Natural killer cell (primary cell): ENCODE measurements at regions not wholly inside any gene's neighbourhood (a gene's known extent, or its start where the extent isn't known, plus 50 kb on each side); places are given as distances from the start of the nearest gene placed in this dataset.

ENCODE experiments used
- ATAC-seq, 3 donors: fragments of 150-1000 bp in 2 of 3; fragments of 200-7000 bp in 1 of 3; cut with Tn5 transposase; 1 replicate in 1 of 3; 2 replicates in 2 of 3; pipeline ENCODE4 v1.10.0; 2021; ENCODE audit warnings: mild to moderate bottlenecking in 2 of 3, moderate library complexity in 2 of 3
- DNase-seq, 2 donors: peaks; one replicate each; pipeline versions ENCODE4 v3.0.0 to v3.0.0-alpha.2; 2013 to 2021; ENCODE audit warnings: mixed read lengths in 1 of 2
- H3K27ac ChIP-seq: one replicate; pipeline ENCODE4 v1.5.1; 2013; ENCODE audit warnings: mild to moderate bottlenecking, low read length
- H3K27me3 ChIP-seq: one replicate; pipeline ENCODE4 v1.6.1; 2013; ENCODE audit warnings: low read length; ENCODE audit not compliant: control insufficient read depth, insufficient read depth
- H3K36me3 ChIP-seq: one replicate; pipeline ENCODE4 v1.6.1; 2013; ENCODE audit warnings: low read length; ENCODE audit not compliant: control insufficient read depth, insufficient read depth
- H3K4me1 ChIP-seq: one replicate; pipeline ENCODE4 v1.6.1; 2013; ENCODE audit warnings: low read length; ENCODE audit not compliant: control insufficient read depth, insufficient read depth
- H3K4me3 ChIP-seq: one replicate; pipeline ENCODE4 v1.5.1; 2013; ENCODE audit warnings: low read length
- H3K9me3 ChIP-seq: one replicate; pipeline ENCODE4 v1.6.1; 2013; ENCODE audit warnings: low read length; ENCODE audit not compliant: control insufficient read depth, insufficient read depth
- H3K27ac Mint-ChIP-seq, 2 donors: one replicate each; pipeline ENCODE4 v1.8.0; 2022; ENCODE audit warnings: mild to moderate bottlenecking in 2 of 2, mixed read lengths in 2 of 2, moderate library complexity in 1 of 2
- H3K27me3 Mint-ChIP-seq, 2 donors: one replicate each; pipeline ENCODE4 v1.8.0; 2022; ENCODE audit warnings: low read depth in 2 of 2, mixed read lengths in 2 of 2
- H3K36me3 Mint-ChIP-seq: one replicate; pipeline ENCODE4 v1.8.0; 2022; ENCODE audit warnings: mixed read lengths
- H3K4me1 Mint-ChIP-seq, 2 donors: one replicate each; pipeline ENCODE4 v1.8.0; 2022; ENCODE audit warnings: mixed read lengths in 2 of 2
- H3K4me3 Mint-ChIP-seq: one replicate; pipeline ENCODE4 v1.8.0; 2022; ENCODE audit warnings: mild to moderate bottlenecking, moderate library complexity, mixed read lengths
- H3K9me3 Mint-ChIP-seq, 2 donors: one replicate each; pipeline ENCODE4 v1.8.0; 2022; ENCODE audit warnings: mixed read lengths in 2 of 2
- WGBS: methylation state at CpG from one replicate; pipeline ENCODE4 v1.1.7; 2013; ENCODE audit warnings: missing lambda C conversion rate; ENCODE audit not compliant: insufficient coverage; 5-methylcytosine and 5-hydroxymethylcytosine counted together
- intact Hi-C: fragments of 100-400 bp; cut with micrococcal nuclease; formaldehyde crosslinking; loops from one replicate; pipeline ENCODE4 v1.14.2; 2022
- TF ChIP-seq, protein P1 (sequence below): fragments of 200-600 bp; IDR thresholded peaks from one replicate; pipeline ENCODE4 v1.8.0; 2022; ENCODE audit warnings: antibody characterized with exemption

GRCh38 chr1:25037174-25038074 lies 107.3 kb upstream of the RUNX3 start:
- no peaks in the 10 kb centered on the region for H3K27me3 ChIP-seq
- whole genome bisulfite sequencing, result 36% methylated on average over 7 of the region's 11 CpGs
- intact Hi-C loops, result loop anchor here (2.0 kb wide), 3 partner anchors 73 to 189 kb away; no protein-coding TSS in a partner anchor
- DNase-seq, result peak in 1 of 2 donors; percentile 83
- Mint-ChIP-seq H3K4me3 (no peak overlapping the region), H3K27me3 (peaks cover 14 to 17% of the 10 kb centered on the region in 2 donors), H3K9me3 (no peaks in the 10 kb centered on the region), H3K4me1 (peaks cover 38 to 45% of the 10 kb centered on the region in 2 donors), H3K27ac (peak overlapping the region in 1 of 2 donors; percentile 25), H3K36me3 (no peaks in the 10 kb centered on the region)
- no peak overlapping the region for H3K27ac ChIP-seq
- ATAC-seq, result no peak
- no peaks in the 10 kb centered on the region for H3K36me3 ChIP-seq
- TF ChIP-seq, protein P1, sequence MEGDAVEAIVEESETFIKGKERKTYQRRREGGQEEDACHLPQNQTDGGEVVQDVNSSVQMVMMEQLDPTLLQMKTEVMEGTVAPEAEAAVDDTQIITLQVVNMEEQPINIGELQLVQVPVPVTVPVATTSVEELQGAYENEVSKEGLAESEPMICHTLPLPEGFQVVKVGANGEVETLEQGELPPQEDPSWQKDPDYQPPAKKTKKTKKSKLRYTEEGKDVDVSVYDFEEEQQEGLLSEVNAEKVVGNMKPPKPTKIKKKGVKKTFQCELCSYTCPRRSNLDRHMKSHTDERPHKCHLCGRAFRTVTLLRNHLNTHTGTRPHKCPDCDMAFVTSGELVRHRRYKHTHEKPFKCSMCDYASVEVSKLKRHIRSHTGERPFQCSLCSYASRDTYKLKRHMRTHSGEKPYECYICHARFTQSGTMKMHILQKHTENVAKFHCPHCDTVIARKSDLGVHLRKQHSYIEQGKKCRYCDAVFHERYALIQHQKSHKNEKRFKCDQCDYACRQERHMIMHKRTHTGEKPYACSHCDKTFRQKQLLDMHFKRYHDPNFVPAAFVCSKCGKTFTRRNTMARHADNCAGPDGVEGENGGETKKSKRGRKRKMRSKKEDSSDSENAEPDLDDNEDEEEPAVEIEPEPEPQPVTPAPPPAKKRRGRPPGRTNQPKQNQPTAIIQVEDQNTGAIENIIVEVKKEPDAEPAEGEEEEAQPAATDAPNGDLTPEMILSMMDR, result peak; percentile 32
- peaks cover 81% of the 10 kb centered on the region for H3K4me1 ChIP-seq
- no peak overlapping the region for H3K4me3 ChIP-seq
- no peaks in the 10 kb centered on the region for H3K9me3 ChIP-seq

DNA sequence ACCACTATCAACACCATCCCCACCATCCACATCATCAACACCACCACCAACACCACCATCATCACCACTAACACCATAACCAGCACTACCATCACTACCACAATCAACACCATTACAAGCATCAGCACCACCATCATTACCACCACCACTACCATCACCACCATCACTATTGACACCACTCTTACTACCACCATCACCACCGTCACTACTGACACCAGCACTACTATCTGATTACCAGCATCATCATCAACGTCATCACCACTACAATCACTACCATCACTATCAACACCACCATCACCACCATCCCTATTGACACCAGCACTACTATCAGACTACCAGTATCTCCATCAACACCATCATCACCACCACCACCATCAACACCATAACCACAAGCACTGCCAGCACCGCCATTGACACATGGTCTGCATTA lies 106.1 kb upstream of the RUNX3 start:
- peaks cover 25 to 47% of the 10 kb centered on the region in 2 donors for H3K4me1 Mint-ChIP-seq
- H3K27ac Mint-ChIP-seq, result no peak overlapping the region
- Histone ChIP-seq H3K36me3 (no peaks in the 10 kb centered on the region), H3K4me3 (no peak overlapping the region), H3K9me3 (no peaks in the 10 kb centered on the region), H3K27ac (peak overlapping the region; percentile 77), H3K4me1 (peaks cover 83% of the 10 kb centered on the region), H3K27me3 (no peaks in the 10 kb centered on the region)
- WGBS, result 39% methylated on average over 3 of the region's 3 CpGs
- DNase-seq (peak; percentile 69 to 72), ATAC-seq (peak; percentile 53 to 71 (median 56))
- TF ChIP-seq, protein P1, result no peak
- intact Hi-C loops, result loop anchor here (1.0 to 2.0 kb wide), 7 partner anchors 28 to 187 kb away; partner anchors contain the start of gene RUNX3
- peaks cover 6 to 8% of the 10 kb centered on the region in 2 donors for H3K27me3 Mint-ChIP-seq
- no peaks in the 10 kb centered on the region for H3K36me3 Mint-ChIP-seq
- no peak overlapping the region for H3K4me3 Mint-ChIP-seq
- no peaks in the 10 kb centered on the region for H3K9me3 Mint-ChIP-seq

DNA sequence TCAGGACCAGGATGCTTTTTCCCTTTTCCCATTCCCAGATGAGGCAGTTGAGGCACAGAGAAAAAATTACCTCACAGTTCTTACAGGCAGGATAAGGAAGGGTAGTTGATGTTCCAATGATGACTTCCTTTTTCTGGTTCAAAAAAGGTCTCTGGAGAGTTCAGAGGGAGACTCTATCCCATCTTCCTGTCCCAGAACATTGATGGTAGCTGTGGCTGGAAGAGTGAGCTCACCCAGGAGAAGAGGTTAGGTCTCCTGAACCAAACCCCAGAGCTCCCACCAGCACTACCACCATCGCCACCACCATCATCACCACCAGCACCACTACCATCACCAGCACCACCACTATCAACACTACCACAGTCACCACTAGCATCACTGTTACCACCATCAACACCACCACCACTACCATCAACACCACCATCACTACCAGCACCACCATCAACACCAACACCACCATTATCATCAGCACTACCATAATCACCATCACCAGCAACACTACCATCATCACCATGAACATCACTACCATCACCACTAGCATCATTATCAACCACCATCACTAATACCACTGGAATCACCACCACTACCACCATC lies 105.5 kb upstream of the RUNX3 start:
- Mint-ChIP-seq H3K36me3 (no peaks in the 10 kb centered on the region), H3K27me3 (peaks cover 1 to 3% of the 10 kb centered on the region in 2 donors), H3K4me3 (no peak overlapping the region), H3K9me3 (no peaks in the 10 kb centered on the region), H3K4me1 (peaks cover 20 to 48% of the 10 kb centered on the region in 2 donors), H3K27ac (no peak overlapping the region)
- TF ChIP-seq, protein P1, result no peak
- ATAC-seq (peak in 1 of 3 donors; percentile 4), DNase-seq (peak in 1 of 2 donors; percentile 48)
- intact Hi-C loops, result loop anchor here (1.0 to 2.0 kb wide), 7 partner anchors 29 to 187 kb away; partner anchors contain the start of gene RUNX3
- Histone ChIP-seq H3K27ac (peak overlapping the region; percentile 77), H3K27me3 (no peaks in the 10 kb centered on the region), H3K9me3 (no peaks in the 10 kb centered on the region), H3K4me3 (no peak overlapping the region), H3K36me3 (no peaks in the 10 kb centered on the region), H3K4me1 (peaks cover 84% of the 10 kb centered on the region)
- 57% methylated on average over 1 of the region's 1 CpG for WGBS
